HUES48 (cell line): ENCODE measurements at regions not wholly inside any gene's neighbourhood (a gene's known extent, or its start where the extent isn't known, plus 50 kb on each side); places are given as distances from the start of the nearest gene placed in this dataset.

Experiments
- H3K27ac ChIP-seq: one replicate; pipeline ENCODE4 v1.7.0; 2013; ENCODE audit warnings: low read depth, low read length, inconsistent platforms
- H3K27me3 ChIP-seq: 2 replicates; pipeline ENCODE4 v1.6.1; 2013; ENCODE audit warnings: mild to moderate bottlenecking, low read length; ENCODE audit not compliant: control insufficient read depth, insufficient read depth
- H3K36me3 ChIP-seq: 2 replicates; pipeline ENCODE4 v1.6.1; 2013; ENCODE audit warnings: low read length; ENCODE audit not compliant: control insufficient read depth, insufficient read depth
- H3K4me1 ChIP-seq: 2 replicates; pipeline ENCODE4 v1.6.1; 2013; ENCODE audit warnings: mild to moderate bottlenecking, low read length; ENCODE audit not compliant: control insufficient read depth, insufficient read depth
- H3K4me3 ChIP-seq: 2 replicates; pipeline ENCODE4 v1.5.1; 2013; ENCODE audit warnings: mild to moderate bottlenecking, low read depth, low read length
- H3K9ac ChIP-seq: 2 replicates; pipeline ENCODE4 v1.6.1; 2013; ENCODE audit warnings: mild to moderate bottlenecking, low read depth, low read length, moderate library complexity
- H3K9me3 ChIP-seq: 2 replicates; pipeline ENCODE4 v1.6.1; 2013; ENCODE audit warnings: low read length; ENCODE audit not compliant: control insufficient read depth, insufficient read depth

DNA sequence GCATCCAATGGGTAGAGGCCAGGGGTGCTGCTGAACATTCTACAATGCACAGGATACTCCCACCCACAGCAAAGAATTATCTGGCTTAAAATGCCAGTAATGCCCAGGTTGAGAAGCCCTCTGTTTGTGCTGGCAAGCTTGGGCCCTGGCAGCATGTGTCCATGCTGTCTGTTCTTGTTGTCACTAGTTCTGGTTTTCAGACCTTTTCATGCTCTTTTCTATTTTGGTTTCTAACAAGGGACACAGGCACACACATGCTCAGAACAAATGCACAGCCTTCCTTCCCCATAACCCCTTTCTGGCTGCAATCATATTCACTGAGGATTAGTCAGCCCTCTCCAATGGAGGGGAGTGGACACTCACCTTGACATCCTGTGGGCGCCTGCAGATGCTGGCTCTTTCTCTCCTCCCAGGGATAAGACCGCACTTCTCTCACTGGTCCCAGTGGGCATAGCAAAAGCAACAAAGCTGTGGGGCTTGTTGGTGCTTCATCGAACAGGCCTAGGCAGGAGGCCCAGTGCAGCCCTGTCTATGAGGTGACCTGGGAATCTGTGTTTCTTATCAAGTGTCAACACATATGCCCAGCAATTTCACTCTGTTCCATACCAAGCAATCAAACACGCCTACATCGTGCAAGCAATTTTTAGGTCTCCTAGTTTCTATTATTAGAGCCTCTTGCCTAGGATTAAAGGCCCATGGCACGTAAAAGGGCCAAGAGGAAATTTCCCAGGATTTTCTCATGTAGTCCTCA lies 271.1 kb upstream of the CCL2 start:
- no peaks in the 10 kb centered on the region for H3K4me1 ChIP-seq
- H3K4me3 ChIP-seq: no peak overlapping the region
- no peak overlapping the region for H3K27ac ChIP-seq
- H3K36me3 ChIP-seq: no peaks in the 10 kb centered on the region
- H3K9me3 ChIP-seq: no peaks in the 10 kb centered on the region
- H3K9ac ChIP-seq: no peak overlapping the region
- no peaks in the 10 kb centered on the region for H3K27me3 ChIP-seq

- no peaks in the 10 kb centered on the region for H3K27me3 ChIP-seq
- no peak overlapping the region for H3K4me3 ChIP-seq
- H3K9ac ChIP-seq: no peak overlapping the region
- H3K27ac ChIP-seq: no peak overlapping the region
- no peaks in the 10 kb centered on the region for H3K4me1 ChIP-seq
- H3K9me3 ChIP-seq: no peaks in the 10 kb centered on the region
- no peaks in the 10 kb centered on the region for H3K36me3 ChIP-seq
Measured at GRCh38 chr17:33986088-33986487, 269.0 kb upstream of the CCL2 start.

DNA sequence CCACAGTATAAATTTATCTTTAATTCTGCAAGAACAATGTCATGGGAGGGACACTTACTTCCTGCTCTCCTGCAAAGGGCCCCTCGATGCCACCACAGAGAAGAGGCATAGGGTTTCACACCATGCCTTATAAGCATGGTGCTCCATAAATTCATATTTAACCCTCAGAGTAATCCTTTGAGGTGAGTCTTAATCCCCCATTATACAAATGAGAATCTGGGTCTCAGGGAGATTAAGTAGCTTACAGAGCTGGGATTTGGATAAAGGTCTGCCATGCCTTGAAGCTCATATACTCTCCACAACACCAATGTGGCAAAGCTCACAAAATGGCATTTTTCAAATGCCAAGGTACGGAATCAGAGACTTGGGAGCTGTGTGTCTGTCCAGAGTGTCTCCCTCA lies 268.5 kb upstream of the CCL2 start:
- no peaks in the 10 kb centered on the region for H3K36me3 ChIP-seq
- no peaks in the 10 kb centered on the region for H3K9me3 ChIP-seq
- no peaks in the 10 kb centered on the region for H3K27me3 ChIP-seq
- no peaks in the 10 kb centered on the region for H3K4me1 ChIP-seq
- H3K4me3 ChIP-seq: no peak overlapping the region
- no peak overlapping the region for H3K9ac ChIP-seq
- no peak overlapping the region for H3K27ac ChIP-seq

DNA sequence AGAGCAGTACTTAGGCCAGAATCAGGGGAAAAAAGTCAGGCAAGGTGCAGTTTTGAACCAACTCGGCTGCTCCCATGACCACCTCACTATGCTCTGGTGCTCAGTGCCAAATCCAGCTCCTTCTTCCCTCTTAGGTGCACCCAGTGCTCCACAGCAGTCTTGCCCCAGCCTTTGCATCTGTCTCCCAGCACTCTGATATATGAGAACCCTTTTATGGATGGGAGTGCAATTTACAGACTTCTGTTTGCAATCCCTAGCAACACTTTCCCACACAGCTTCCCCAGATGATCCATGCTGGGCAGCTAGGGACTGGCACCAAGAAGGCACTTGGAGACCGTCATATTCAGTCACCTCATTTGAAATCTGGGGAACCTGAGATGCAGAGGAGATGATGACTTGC lies 267.9 kb upstream of the CCL2 start:
- Histone ChIP-seq H3K36me3 (no peaks in the 10 kb centered on the region), H3K4me1 (no peaks in the 10 kb centered on the region)

GRCh38 chr17:33989361-33990148 lies 265.5 kb upstream of the CCL2 start:
- H3K27ac ChIP-seq: no peak overlapping the region

More for the DNA sequence above, 267.9 kb upstream of the CCL2 start:
- no peaks in the 10 kb centered on the region for H3K27me3 ChIP-seq
- H3K4me3 ChIP-seq: no peak overlapping the region
- H3K27ac ChIP-seq: no peak overlapping the region
- no peaks in the 10 kb centered on the region for H3K9me3 ChIP-seq
- no peak overlapping the region for H3K9ac ChIP-seq

DNA sequence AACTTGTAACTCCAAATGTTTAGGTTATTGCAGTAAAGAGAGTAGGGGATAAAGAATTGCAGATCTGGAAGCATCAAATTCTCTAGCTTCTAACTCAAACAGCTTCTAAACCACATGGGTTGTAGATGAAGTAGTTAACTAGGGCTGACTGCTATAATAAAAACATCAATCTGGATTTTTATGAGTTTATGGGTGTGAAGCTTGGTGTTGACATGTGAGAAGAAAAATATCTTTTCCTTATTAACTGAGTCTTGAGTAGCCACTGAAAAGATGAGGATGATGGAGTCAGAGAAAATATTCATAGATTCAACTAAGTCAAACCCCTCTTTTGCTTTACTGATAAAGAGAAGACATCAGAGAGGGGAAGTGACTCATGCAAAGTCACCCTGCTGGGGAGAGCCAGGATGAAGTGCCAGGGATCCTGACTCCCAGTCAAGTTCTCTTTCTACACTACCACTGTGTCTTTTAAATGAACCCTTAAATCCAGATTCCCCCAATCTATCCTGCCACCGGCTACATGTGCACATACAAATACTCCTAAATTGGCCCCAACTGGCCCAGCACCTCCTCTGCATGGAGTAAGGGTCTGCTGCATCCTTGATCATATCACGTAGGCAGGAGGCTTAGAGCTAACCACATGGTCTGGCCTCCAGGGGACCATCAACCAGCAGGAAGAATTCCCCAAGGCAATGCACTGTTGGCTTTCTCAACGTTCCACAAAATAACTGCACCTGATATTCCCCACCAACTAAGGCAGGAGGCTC lies 264.0 kb upstream of the CCL2 start:
- H3K9ac ChIP-seq: no peak overlapping the region
- H3K4me1 ChIP-seq: no peaks in the 10 kb centered on the region
- no peak overlapping the region for H3K27ac ChIP-seq
- H3K9me3 ChIP-seq: no peaks in the 10 kb centered on the region
- no peaks in the 10 kb centered on the region for H3K36me3 ChIP-seq
- no peak overlapping the region for H3K4me3 ChIP-seq
- no peaks in the 10 kb centered on the region for H3K27me3 ChIP-seq

More at GRCh38 chr17:33989361-33990148, 265.5 kb upstream of the CCL2 start:
- Histone ChIP-seq H3K9ac (no peak overlapping the region), H3K4me3 (no peak overlapping the region), H3K4me1 (no peaks in the 10 kb centered on the region), H3K36me3 (no peaks in the 10 kb centered on the region), H3K27me3 (no peaks in the 10 kb centered on the region), H3K9me3 (no peaks in the 10 kb centered on the region)

DNA sequence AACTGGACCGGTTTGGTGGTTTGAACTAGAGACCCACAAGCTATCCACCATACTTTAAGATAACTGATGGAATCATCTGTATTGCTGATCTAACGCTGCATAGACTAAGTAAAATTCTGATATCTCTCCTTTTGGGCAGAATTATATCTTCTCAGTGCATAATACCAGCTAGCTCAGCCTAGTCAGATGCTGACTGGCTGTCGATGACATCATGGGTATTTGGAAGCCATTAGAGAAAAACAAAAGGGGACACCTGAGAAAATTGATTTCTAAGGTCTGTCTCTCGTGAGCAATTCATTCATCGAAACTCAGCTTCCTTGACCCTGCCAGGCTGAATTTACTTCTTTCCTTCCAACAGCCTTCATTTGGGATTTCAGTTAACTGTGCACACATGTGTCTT lies 263.0 kb upstream of the CCL2 start:
- no peaks in the 10 kb centered on the region for H3K4me1 ChIP-seq
- H3K9me3 ChIP-seq: no peaks in the 10 kb centered on the region
- H3K27ac ChIP-seq: no peak overlapping the region
- no peaks in the 10 kb centered on the region for H3K36me3 ChIP-seq
- no peak overlapping the region for H3K4me3 ChIP-seq
- H3K27me3 ChIP-seq: no peaks in the 10 kb centered on the region
- no peak overlapping the region for H3K9ac ChIP-seq

GRCh38 chr17:34000639-34001038 lies 254.4 kb upstream of the CCL2 start:
- Histone ChIP-seq H3K27me3 (no peaks in the 10 kb centered on the region), H3K9ac (no peak overlapping the region), H3K36me3 (no peaks in the 10 kb centered on the region), H3K9me3 (no peaks in the 10 kb centered on the region; the same call in 1 of the 2 replicates), H3K4me1 (no peaks in the 10 kb centered on the region), H3K27ac (no peak overlapping the region), H3K4me3 (no peak overlapping the region)

DNA sequence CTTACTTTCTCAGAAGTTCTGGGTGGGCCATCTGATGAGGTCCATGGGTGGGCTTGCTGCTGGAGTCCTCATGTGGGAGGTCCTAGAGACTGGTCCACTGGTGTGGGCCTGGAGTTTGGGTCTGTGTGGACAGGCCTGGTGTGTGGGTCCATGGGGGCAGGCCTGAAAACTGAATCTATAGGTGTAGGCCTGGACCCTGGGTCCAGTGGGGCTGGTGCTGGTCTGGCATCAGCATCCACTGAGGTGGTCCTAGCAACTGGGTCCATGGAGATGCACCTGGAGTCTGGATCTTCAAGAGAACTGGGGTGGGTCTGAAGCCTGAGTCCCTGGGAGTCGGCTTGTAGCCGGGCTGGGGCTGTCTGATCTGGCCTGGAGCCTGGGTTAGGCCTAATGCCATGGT lies 253.8 kb upstream of the CCL2 start:
- Histone ChIP-seq H3K27me3 (no peaks in the 10 kb centered on the region), H3K4me3 (no peak overlapping the region), H3K9ac (no peak overlapping the region), H3K4me1 (no peaks in the 10 kb centered on the region), H3K36me3 (no peaks in the 10 kb centered on the region), H3K27ac (no peak overlapping the region), H3K9me3 (no peaks in the 10 kb centered on the region; the same call in 1 of the 2 replicates)

GRCh38 chr17:34006126-34006525 lies 249.0 kb upstream of the CCL2 start:
- H3K4me1 ChIP-seq: no peaks in the 10 kb centered on the region
- no peaks in the 10 kb centered on the region for H3K36me3 ChIP-seq
- no peak overlapping the region for H3K4me3 ChIP-seq
- H3K9me3 ChIP-seq: no peaks in the 10 kb centered on the region
- H3K9ac ChIP-seq: no peak overlapping the region
- H3K27ac ChIP-seq: no peak overlapping the region
- H3K27me3 ChIP-seq: no peaks in the 10 kb centered on the region

- Histone ChIP-seq H3K27me3 (no peaks in the 10 kb centered on the region), H3K36me3 (no peaks in the 10 kb centered on the region), H3K4me1 (no peaks in the 10 kb centered on the region), H3K9me3 (no peaks in the 10 kb centered on the region), H3K4me3 (no peak overlapping the region), H3K27ac (no peak overlapping the region), H3K9ac (no peak overlapping the region)
Measured at GRCh38 chr17:34008125-34008524, 247.0 kb upstream of the CCL2 start.
